ENCODE measurements at regions not wholly inside any gene's neighbourhood (a gene's known extent, or its start where the extent isn't known, plus 50 kb on each side); places are given as distances from the start of the nearest gene placed in this dataset.

- TF ChIP-seq CTCF (IDR thresholded peaks at IDR 0.05): no peak
- no peak for TF ChIP-seq POLR2A (IDR thresholded peaks at IDR 0.05)
These were observed 356.2 kb downstream of the SV2B start for GRCh38 chr15:91456251-91456718.

Data from testis (tissue), 2 donors.